HG02943 (cell line): ENCODE measurements at regions not wholly inside any gene's neighbourhood (a gene's known extent, or its start where the extent isn't known, plus 50 kb on each side); places are given as distances from the start of the nearest gene placed in this dataset.

ENCODE experiments used
- ATAC-seq: cut with Tn5 transposase; IDR thresholded peaks from one replicate; pipeline ENCODE4 v1.9.1; 2021; ENCODE audit warnings: mild to moderate bottlenecking, low read depth, moderate library complexity; ENCODE audit not compliant: unreplicated experiment

- ATAC-seq, result no peak
Observed at GRCh38 chr13:47638627-47639026, 362.4 kb downstream of the SUCLA2 start.

- no peak for ATAC-seq
Observed at GRCh38 chr13:47632311-47632710, 368.8 kb downstream of the SUCLA2 start.

- no peak for ATAC-seq
Observed at GRCh38 chr13:47628666-47629065, 372.4 kb downstream of the SUCLA2 start.

GRCh38 chr13:47623862-47624261, 377.2 kb downstream of the SUCLA2 start:
- ATAC-seq, result no peak

DNA sequence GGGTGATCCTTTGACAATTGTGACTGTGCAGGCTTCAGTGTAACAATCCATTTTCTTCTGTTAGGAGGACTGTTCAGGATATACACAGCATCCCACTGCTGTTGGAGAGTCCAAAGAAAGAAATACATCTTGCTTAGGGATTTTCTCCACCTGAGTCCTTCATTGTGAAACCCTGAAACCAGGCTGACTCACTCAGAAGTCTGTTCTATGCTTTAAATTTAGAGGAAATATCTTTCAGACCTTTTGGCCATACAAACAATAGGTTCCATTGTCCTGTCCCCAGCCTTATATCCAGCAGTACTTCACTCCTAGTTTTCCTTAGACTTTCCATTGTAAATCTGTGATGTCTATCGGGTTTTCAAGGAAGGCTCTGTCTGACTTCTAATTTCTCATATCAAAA, 379.1 kb downstream of the SUCLA2 start:
- ATAC-seq, result no peak

DNA sequence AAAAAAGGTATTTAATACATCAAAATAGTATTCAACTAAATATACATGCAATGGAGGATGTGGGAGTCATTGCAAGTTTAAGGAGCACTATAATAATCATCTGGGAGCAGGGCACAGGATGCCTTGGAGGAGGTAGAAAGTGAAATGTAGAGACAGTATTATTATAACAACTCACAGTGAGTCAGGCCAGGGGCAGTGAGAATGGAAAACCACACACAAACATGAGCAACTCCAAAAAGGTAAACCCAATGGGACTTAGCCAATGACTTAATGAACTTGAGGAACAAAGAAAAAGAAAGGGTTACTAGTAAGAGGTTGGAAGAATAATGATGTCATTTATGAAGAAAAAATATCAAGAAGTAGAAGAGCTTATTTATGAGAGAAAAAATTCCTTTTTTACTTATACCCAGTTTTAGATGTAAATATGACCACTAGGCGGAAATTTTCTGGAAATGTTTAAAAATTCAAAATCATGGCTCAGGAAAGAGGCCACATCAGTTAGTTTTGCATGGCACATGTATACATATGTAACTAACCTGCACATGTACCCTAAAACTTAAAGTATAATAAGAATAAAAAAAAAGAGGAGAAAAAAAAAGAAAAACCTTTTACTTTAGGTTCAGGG, 389.3 kb downstream of the SUCLA2 start:
- ATAC-seq, result no peak

GRCh38 chr13:47610687-47611086, 390.4 kb downstream of the SUCLA2 start:
- no peak for ATAC-seq

DNA sequence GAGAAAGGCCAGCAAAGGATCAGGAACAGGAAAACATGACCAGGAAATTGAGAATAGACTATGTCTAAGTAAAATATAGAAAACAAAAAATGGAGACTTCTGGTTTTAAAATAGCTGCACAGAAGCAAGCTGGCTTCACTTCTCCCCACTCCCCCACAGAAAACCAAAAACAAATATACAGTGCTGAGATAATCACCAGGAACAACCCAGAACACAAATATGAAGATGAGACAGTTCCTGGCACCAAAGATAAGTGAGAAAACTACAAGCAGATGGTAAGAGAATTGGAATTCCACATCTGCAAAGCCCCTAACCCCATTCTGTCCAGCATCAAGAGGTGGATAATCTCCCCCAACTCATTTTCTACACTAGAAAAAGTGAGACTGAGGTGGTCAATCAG, 397.7 kb downstream of the SUCLA2 start:
- no peak for ATAC-seq

DNA sequence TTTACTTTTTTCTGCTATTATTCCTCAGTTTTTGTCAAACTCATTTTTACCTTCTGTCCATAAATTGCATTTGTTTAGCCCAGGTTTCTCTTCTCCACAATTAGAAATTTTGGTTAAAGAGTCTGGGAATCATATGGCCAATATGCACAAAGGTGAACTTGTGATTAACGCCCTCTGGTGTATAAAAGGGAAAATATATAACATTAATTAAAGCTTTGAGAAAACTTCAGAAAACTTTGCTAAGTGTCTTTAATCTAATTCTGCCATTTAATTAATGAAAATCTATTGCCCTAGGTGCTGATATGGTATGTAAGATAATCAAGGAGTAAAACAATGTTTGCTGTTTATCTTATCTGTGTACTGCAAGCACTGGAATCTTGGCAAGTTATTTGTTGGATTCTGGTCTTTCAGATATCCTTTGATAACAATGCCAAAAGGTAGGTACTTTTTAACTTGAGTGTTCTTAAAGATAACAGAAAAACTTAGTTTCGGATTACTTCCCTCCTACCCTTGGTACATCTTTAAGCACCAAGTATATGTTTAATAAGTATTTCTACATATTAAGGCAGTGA, 402.6 kb downstream of the SUCLA2 start:
- no peak for ATAC-seq

DNA sequence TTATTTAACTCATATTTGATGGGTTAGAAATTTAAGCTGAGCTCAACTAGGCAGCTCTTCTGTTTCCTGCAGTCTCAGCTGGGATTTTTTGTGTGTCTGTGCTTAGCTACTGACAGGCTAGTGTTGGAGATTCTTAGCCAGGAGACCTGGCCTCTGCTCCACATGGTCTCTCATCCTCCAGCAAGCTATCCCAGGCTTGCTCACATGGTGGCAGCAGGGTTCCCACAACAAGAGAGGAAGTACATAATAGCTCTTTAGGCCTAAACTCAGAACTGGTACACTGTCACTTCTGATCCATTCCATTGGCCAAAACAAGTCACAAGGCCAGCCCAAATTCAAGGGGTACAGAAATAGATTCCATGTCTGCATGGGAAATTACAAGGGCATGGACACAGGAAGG, 406.2 kb downstream of the SUCLA2 start:
- no peak for ATAC-seq

DNA sequence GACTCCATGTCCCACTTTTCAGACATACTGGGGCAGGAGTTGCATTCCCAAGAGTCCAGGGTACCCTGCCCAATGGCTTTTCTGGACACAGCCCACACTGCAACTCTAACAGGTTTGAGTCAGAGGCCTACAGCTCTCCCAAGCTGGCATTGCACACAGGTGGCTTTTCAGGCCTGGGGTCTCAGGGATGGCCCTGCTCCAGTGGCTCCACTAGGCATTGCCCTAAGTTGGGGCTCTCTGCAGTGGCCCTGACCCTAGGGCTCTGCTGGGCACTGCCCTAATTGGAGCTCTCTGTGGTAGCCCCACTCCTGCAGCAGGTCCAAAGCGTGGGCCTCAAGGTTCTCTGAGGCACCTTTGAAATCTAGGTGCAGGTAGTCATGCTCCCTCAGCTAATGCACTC, 408.8 kb downstream of the SUCLA2 start:
- ATAC-seq, result no peak

- ATAC-seq, result no peak
Observed at GRCh38 chr13:47588676-47589075, 412.4 kb downstream of the SUCLA2 start.

GRCh38 chr13:47572375-47572774, 428.7 kb downstream of the SUCLA2 start:
- no peak for ATAC-seq

DNA sequence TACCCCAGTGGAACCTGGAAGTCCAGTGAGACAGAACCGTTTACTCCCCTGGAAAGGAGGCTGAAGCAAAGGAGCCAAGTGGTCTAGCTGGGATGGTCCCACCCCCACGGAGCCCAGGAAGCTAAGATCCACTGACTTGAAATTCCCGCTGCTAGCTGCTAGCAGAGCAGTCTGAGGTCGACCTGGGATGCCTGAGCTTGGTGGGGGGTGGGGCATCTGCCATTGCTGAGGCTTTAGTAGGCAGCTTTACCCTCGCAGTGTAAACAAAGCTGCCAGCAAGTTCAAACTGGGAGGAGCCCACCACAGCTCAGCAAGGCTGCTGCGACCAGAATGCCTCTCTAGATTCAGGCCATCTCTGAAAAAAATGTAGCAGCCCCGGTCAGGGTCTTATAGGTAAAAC, 437.0 kb downstream of the SUCLA2 start:
- no peak for ATAC-seq

DNA sequence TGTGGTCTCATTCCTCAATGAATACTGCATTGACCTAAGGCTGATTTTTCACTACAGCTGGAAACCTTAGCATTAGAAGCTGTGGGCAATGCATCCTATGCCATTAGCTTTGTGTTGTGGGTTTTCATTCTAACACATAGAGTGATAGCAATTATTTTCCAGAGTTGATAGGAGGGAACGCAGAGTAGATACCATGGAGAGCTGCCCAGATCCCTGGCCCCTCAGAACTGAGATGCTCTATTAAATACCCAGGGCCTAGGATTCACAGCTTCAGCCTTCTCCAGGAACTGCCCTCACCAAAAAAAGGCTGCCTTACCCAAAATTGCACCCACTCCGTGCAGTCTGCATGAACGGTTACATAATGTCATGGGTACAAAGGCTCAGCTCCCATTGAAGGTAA, 444.4 kb downstream of the SUCLA2 start:
- ATAC-seq, result no peak

GRCh38 chr13:47555235-47555634, 445.8 kb downstream of the SUCLA2 start:
- no peak for ATAC-seq

- no peak for ATAC-seq
Observed at GRCh38 chr13:47553329-47553977, 447.6 kb downstream of the SUCLA2 start.

DNA sequence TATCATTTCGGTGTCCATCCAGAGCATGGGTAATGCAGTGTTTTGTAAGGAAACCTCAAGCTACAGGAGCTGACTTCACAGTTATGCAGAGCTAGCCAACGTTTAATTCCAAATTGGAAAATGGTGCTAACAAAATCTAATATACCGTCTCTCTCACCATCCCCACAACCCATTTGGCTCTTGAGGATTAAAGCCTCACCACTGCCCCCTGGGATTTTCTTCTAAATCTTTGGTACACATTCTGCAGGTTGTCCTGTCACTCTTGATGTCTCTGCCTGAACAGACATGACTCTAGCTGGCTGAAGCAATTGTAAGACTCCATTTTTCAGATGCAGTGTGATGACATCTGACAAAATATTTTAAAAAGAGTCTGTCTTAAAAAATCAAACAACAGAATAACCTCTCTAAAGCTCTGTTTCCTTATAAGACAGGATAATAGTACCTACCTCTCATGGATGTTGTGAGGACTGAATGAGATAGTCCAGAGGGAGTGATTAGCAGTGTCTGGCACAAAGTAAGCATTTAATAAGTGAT, 451.8 kb downstream of the SUCLA2 start:
- ATAC-seq, result no peak

DNA sequence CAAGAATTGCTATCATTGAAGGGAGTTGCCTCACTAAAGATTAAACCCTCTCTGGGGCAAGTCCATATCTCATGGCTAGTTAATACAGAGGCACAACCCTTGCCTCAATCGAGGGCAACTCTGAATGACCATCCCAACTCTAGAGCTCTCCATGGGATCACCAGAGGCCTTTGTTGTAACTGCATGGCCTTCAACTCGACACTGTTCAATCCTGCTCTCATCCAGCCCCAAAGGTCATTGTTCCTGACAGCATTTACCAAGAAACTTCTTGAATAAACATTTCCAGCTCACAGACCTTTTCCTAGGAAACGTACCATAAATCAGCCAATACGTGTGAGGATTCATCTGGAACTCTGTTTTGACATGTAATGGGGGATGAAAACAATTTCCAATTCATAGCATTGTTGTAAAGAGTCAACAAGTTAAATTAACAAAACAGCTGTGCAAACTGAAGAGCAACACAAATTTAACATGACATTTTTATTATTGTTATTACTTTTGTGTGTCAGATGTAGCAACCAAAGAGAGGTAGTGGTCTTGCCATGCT, 452.7 kb downstream of the SUCLA2 start:
- ATAC-seq, result no peak

GRCh38 chr13:47546391-47547225, 454.5 kb downstream of the SUCLA2 start:
- no peak for ATAC-seq
